Adrenal gland (tissue), 5 donors: ENCODE measurements at regions not wholly inside any gene's neighbourhood (a gene's known extent, or its start where the extent isn't known, plus 50 kb on each side); places are given as distances from the start of the nearest gene placed in this dataset.

Experiments
- POLR2A ChIP-seq, 2 donors: fragments of 450-650 bp; IDR thresholded peaks; one replicate each; pipeline ENCODE4 v1.6.1; 2017; ENCODE audit warnings: antibody characterized with exemption in 2 of 2, mild to moderate bottlenecking in 2 of 2, moderate library complexity in 1 of 2
- TF ChIP-seq, protein P1 (sequence below), 6 experiments: fragments of 450-650 bp in 4 of 6; fragments of 200-600 bp in 2 of 6; sonication (generic) in 1 of 6; IDR thresholded peaks; 1 replicate in 5 of 6; 2 replicates in 1 of 6; pipeline versions ENCODE4 v1.5.1 to v1.8.0; 2016 to 2021; ENCODE audit warnings: antibody characterized with exemption in 6 of 6, mild to moderate bottlenecking in 2 of 6, moderate library complexity in 1 of 6
- donor health status: DM: no; HTN: no; CAD: no.

DNA sequence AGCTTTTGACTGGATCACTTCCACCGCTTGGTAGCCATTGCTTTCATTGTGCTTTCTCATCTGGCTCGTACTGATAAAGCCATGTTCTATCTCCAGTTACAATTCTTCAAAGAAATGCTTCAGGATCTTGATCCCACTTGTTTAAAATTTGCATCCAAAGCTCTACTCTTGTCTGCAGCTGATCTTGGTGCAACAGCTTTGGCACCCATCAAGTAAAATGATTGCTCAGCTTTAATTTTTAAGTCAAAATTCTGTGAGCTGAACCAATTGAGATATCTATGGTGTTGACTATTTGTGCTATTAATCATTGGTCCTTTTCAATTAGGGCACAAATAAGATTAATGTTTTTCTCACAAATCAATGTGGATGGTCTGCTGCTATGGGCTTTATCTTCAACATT is 54.8 kb upstream of the DUSP10 start:
- no peak for TF ChIP-seq POLR2A (IDR thresholded peaks at IDR 0.05)
- TF ChIP-seq, protein P1, sequence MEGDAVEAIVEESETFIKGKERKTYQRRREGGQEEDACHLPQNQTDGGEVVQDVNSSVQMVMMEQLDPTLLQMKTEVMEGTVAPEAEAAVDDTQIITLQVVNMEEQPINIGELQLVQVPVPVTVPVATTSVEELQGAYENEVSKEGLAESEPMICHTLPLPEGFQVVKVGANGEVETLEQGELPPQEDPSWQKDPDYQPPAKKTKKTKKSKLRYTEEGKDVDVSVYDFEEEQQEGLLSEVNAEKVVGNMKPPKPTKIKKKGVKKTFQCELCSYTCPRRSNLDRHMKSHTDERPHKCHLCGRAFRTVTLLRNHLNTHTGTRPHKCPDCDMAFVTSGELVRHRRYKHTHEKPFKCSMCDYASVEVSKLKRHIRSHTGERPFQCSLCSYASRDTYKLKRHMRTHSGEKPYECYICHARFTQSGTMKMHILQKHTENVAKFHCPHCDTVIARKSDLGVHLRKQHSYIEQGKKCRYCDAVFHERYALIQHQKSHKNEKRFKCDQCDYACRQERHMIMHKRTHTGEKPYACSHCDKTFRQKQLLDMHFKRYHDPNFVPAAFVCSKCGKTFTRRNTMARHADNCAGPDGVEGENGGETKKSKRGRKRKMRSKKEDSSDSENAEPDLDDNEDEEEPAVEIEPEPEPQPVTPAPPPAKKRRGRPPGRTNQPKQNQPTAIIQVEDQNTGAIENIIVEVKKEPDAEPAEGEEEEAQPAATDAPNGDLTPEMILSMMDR (IDR thresholded peaks at IDR 0.05): no peak
